H1 (cell line): ENCODE measurements at regions not wholly inside any gene's neighbourhood (a gene's known extent, or its start where the extent isn't known, plus 50 kb on each side); places are given as distances from the start of the nearest gene placed in this dataset.

Source experiments
- CTCF ChIA-PET: fragments of 300-600 bp; sonication (Branson Sonifier 250); formaldehyde crosslinking; loops from one replicate; lab custom pipeline; 2021; ENCODE audit not compliant: partially characterized antibody; lab: Charles Lee
- POLR2A ChIA-PET: fragments of 300-600 bp; sonication (Branson Sonifier 250); formaldehyde crosslinking; loops from one replicate; lab custom pipeline; 2021; ENCODE audit warnings: inconsistent platforms; ENCODE audit not compliant: partially characterized antibody; lab: Charles Lee
- DNase-seq, 2 experiments: peaks; one replicate each; pipeline versions ENCODE4 v3.0.0 to v3.0.0-alpha.2; 2010 to 2022; ENCODE audit warnings: low spot score in 2 of 2, low read depth in 1 of 2, mixed read lengths in 1 of 2
- FAIRE-seq: peaks from 2 replicates; lab custom pipeline; 2011; peaks lifted over from hg19 to GRCh38; lab: Jason Lieb, UNC
- H2AFZ ChIP-seq: 2 replicates; pipeline ENCODE4 v1.8.1; 2012; ENCODE audit warnings: low read length, inconsistent platforms
- H2AK5ac ChIP-seq: 2 replicates; pipeline ENCODE4 v1.6.1; 2013; ENCODE audit warnings: low read depth, low read length
- H2BK120ac ChIP-seq: replicated peaks from 2 replicates; pipeline ENCODE3; 2013; ENCODE audit warnings: low read depth, low read length, inconsistent platforms
- H2BK12ac ChIP-seq: 2 replicates; pipeline ENCODE4 v1.6.1; 2013; ENCODE audit warnings: low read depth, low read length
- H2BK15ac ChIP-seq: 2 replicates; pipeline ENCODE4 v1.6.1; 2013; ENCODE audit warnings: low read length
- H2BK20ac ChIP-seq: 2 replicates; pipeline ENCODE4 v1.6.1; 2013; ENCODE audit warnings: low read length
- H2BK5ac ChIP-seq: 2 replicates; pipeline ENCODE4 v1.6.1; 2013; ENCODE audit warnings: low read depth, low read length
- H3K14ac ChIP-seq: 2 replicates; pipeline ENCODE4 v1.6.1; 2013; ENCODE audit warnings: inconsistent platforms; ENCODE audit not compliant: insufficient read length
- H3K18ac ChIP-seq: 2 replicates; pipeline ENCODE4 v1.6.1; 2013; ENCODE audit warnings: low read length; ENCODE audit errors: extremely low read depth
- H3K23ac ChIP-seq: 2 replicates; pipeline ENCODE4 v1.6.1; 2013; ENCODE audit warnings: inconsistent platforms; ENCODE audit not compliant: insufficient read length
- H3K23me2 ChIP-seq: 2 replicates; pipeline ENCODE4 v1.6.1; 2013; ENCODE audit warnings: low read depth, low read length
- H3K27ac ChIP-seq: 2 replicates; pipeline ENCODE4 v1.6.1; 2011; ENCODE audit warnings: low read depth, low read length, inconsistent platforms
- H3K27me3 ChIP-seq, 4 experiments: replicated peaks in 1 of 4; 1 replicate in 1 of 4; 2 replicates in 3 of 4; pipeline versions ENCODE4 v1.6.1 to v1.8.1; 2011 to 2013; ENCODE audit warnings: low read length in 3 of 4, mild to moderate bottlenecking in 3 of 4, inconsistent platforms in 2 of 4, mixed read lengths in 2 of 4, moderate library complexity in 1 of 4; ENCODE audit not compliant: control insufficient read depth in 3 of 4, insufficient read depth in 3 of 4; ENCODE audit errors: extremely low read depth in 1 of 4
- H3K36me3 ChIP-seq, 4 experiments: 2 replicates each; pipeline versions ENCODE4 v1.6.1 to v1.8.1; 2011 to 2013; ENCODE audit warnings: mild to moderate bottlenecking in 4 of 4, low read length in 3 of 4, moderate library complexity in 2 of 4, control low read depth in 1 of 4, inconsistent platforms in 1 of 4; ENCODE audit not compliant: insufficient read depth in 4 of 4, control insufficient read depth in 2 of 4
- H3K4ac ChIP-seq: replicated peaks from 2 replicates; pipeline ENCODE3; 2013; ENCODE audit warnings: low read length, low read depth, mixed read lengths, inconsistent platforms; ENCODE audit not compliant: insufficient read length
- H3K4me1 ChIP-seq, 4 experiments: replicated peaks in 1 of 4; 1 replicate in 1 of 4; 2 replicates in 3 of 4; pipeline versions ENCODE4 v1.6.1 to v1.8.1; 2011 to 2013; ENCODE audit warnings: low read length in 3 of 4, inconsistent platforms in 2 of 4, mixed read lengths in 1 of 4; ENCODE audit not compliant: insufficient read depth in 4 of 4, control insufficient read depth in 3 of 4
- H3K4me2 ChIP-seq, 2 experiments: 2 replicates each; pipeline versions ENCODE4 v1.6.1 to v1.8.1; 2011 to 2013; ENCODE audit warnings: low read depth in 2 of 2, low read length in 2 of 2, control low read depth in 1 of 2, inconsistent platforms in 1 of 2, mild to moderate bottlenecking in 1 of 2; ENCODE audit not compliant: insufficient read depth in 1 of 2
- H3K4me3 ChIP-seq, 4 experiments: fragments of 200-600, 300-600 bp in 1 of 4; sonication (generic), shearing (Covaris generic), sonication (Bioruptor Twin) in 1 of 4; 2 replicates each; pipeline versions ENCODE4 v1.5.1 to v1.8.1; 2011 to 2016; ENCODE audit warnings: low read length in 4 of 4, low read depth in 3 of 4, control low read depth in 2 of 4, inconsistent platforms in 2 of 4, mild to moderate bottlenecking in 2 of 4, mixed read lengths in 1 of 4, moderate library complexity in 1 of 4; ENCODE audit not compliant: insufficient read depth in 2 of 4; ENCODE audit errors: extremely low read depth in 1 of 4
- H3K56ac ChIP-seq: replicated peaks from 2 replicates; pipeline ENCODE3; 2013; ENCODE audit warnings: low read depth, mild to moderate bottlenecking, mixed read lengths, low read length, inconsistent platforms; ENCODE audit not compliant: insufficient read length
- H3K79me1 ChIP-seq: 2 replicates; pipeline ENCODE4 v1.6.1; 2013; ENCODE audit warnings: low read depth, low read length, control low read depth
- H3K79me2 ChIP-seq, 2 experiments: 2 replicates each; pipeline versions ENCODE4 v1.6.1 to v1.8.1; 2012 to 2013; ENCODE audit warnings: low read length in 2 of 2, mild to moderate bottlenecking in 2 of 2, inconsistent platforms in 1 of 2; ENCODE audit not compliant: insufficient read depth in 2 of 2, control insufficient read depth in 1 of 2
- H3K9ac ChIP-seq, 4 experiments: replicated peaks in 1 of 4; 1 replicate in 1 of 4; 2 replicates in 3 of 4; pipeline versions ENCODE4 v1.6.1 to v1.8.1; 2011 to 2013; ENCODE audit warnings: low read depth in 3 of 4, low read length in 3 of 4, control low read depth in 2 of 4, mild to moderate bottlenecking in 2 of 4, moderate library complexity in 2 of 4, inconsistent platforms in 1 of 4; ENCODE audit errors: extremely low read depth in 1 of 4
- H3K9me3 ChIP-seq, 2 experiments: 2 replicates each; pipeline versions ENCODE4 v1.6.1 to v1.8.1; 2012 to 2013; ENCODE audit warnings: mild to moderate bottlenecking in 2 of 2, moderate library complexity in 2 of 2, control low read depth in 1 of 2, inconsistent platforms in 1 of 2, low read depth in 1 of 2, low read length in 1 of 2, mixed read lengths in 1 of 2; ENCODE audit not compliant: insufficient read depth in 2 of 2
- H4K20me1 ChIP-seq, 2 experiments: replicated peaks in 1 of 2; 2 replicates each; pipeline versions ENCODE3 to v1.8.1; 2011 to 2013; ENCODE audit warnings: inconsistent platforms in 2 of 2, low read length in 2 of 2, mild to moderate bottlenecking in 1 of 2; ENCODE audit not compliant: insufficient read depth in 2 of 2, control insufficient read depth in 1 of 2
- H4K5ac ChIP-seq: 2 replicates; pipeline ENCODE4 v1.6.1; 2013; ENCODE audit warnings: low read length, low read depth, mixed read lengths, inconsistent platforms; ENCODE audit not compliant: insufficient read length
- H4K8ac ChIP-seq: 2 replicates; pipeline ENCODE4 v1.8.0; 2013; ENCODE audit warnings: mild to moderate bottlenecking, moderate library complexity, low read length, inconsistent platforms; ENCODE audit not compliant: insufficient read depth; ENCODE audit errors: extremely low read depth
- H4K91ac ChIP-seq: replicated peaks from 2 replicates; pipeline ENCODE3; 2013; ENCODE audit warnings: low read length, mixed read lengths, inconsistent platforms; ENCODE audit not compliant: insufficient read length
- CREB1 ChIP-seq: IDR thresholded peaks from 2 replicates; pipeline ENCODE4 v1.6.1; 2012; ENCODE audit warnings: inconsistent platforms
- WGBS, 2 experiments: shearing (Covaris generic) in 1 of 2; methylation state at CpG; one replicate each; pipeline versions ENCODE4 v1.1.6 to v1.1.7; 2013 to 2015; ENCODE audit warnings: low lambda C conversion rate in 2 of 2, mixed read lengths in 2 of 2, inconsistent platforms in 1 of 2, low coverage in 1 of 2, missing lambda C conversion rate in 1 of 2; ENCODE audit not compliant: insufficient replicate concordance in 2 of 2, insufficient coverage in 1 of 2, insufficient read length in 1 of 2; ENCODE audit errors: extremely low coverage in 1 of 2, missing lambda C conversion rate in 1 of 2; 5-methylcytosine and 5-hydroxymethylcytosine counted together

- Histone ChIP-seq H3K23me2 (no peaks in the 10 kb centered on the region), H4K5ac (no peak overlapping the region), H3K4me3 (no peak overlapping the region), H3K79me2 (no peaks in the 10 kb centered on the region), H3K4me2 (no peak overlapping the region), H3K4ac (no peak overlapping the region), H3K27me3 (no peaks in the 10 kb centered on the region), H3K23ac (no peak overlapping the region), H2BK12ac (no peak overlapping the region; the same call in 1 of the 2 replicates), H3K36me3 (no peaks in the 10 kb centered on the region), H3K9me3 (no peaks in the 10 kb centered on the region; a peak in 1 of 4 replicates), H3K18ac (no peak overlapping the region), H3K56ac (no peak overlapping the region), H4K8ac (no peak overlapping the region), H2BK15ac (no peak overlapping the region), H4K91ac (no peak overlapping the region), H2AK5ac (no peak overlapping the region), H3K27ac (no peak overlapping the region), H3K4me1 (no peaks in the 10 kb centered on the region), H4K20me1 (no peaks in the 10 kb centered on the region), H2BK120ac (no peak overlapping the region), H3K79me1 (no peaks in the 10 kb centered on the region), H3K9ac (no peak overlapping the region), H2BK5ac (no peak overlapping the region), H2BK20ac (no peak overlapping the region), H3K14ac (no peak overlapping the region), H2AFZ (no peak overlapping the region)
- FAIRE-seq (no peak), DNase-seq (no peak)
- ChIA-PET CTCF (no interaction called here), POLR2A (no interaction called here)
- 92% methylated on average over 8 of the region's 8 CpGs; no CpG with 5 or more reads in 1 of the 2 experiments for WGBS, 2 experiments
- TF ChIP-seq CREB1, result no peak
These were observed 406.1 kb downstream of the TCERG1L start for GRCh38 chr10:130905386-130905785.
